ENCODE measurements at regions not wholly inside any gene's neighbourhood (a gene's known extent, or its start where the extent isn't known, plus 50 kb on each side); places are given as distances from the start of the nearest gene placed in this dataset.

GRCh38 chr6:22497276-22497675 is 72.1 kb upstream of the HDGFL1 start:
- DNase-seq: no peak
- Mint-ChIP-seq H3K9me3 (no peaks in the 10 kb centered on the region), H3K4me3 (no peak overlapping the region), H3K27me3 (ENCODE audit: insufficient read depth) (no peaks in the 10 kb centered on the region), H3K36me3 (ENCODE audit: low read depth) (no peaks in the 10 kb centered on the region), H3K27ac (no peak overlapping the region), H3K4me1 (no peaks in the 10 kb centered on the region)
- 80 to 96% methylated on average over 1 to 3 of the region's 3 CpGs for WGBS, 2 experiments (ENCODE audit: insufficient coverage in 1 of 2, insufficient read length in 1 of 2)
- no peak overlapping the region for H3K4me3 ChIP-seq (ENCODE audit: low read length)
- no peaks in the 10 kb centered on the region for H3K4me1 ChIP-seq (ENCODE audit: control insufficient read depth, insufficient read depth, low read length)
- H3K36me3 ChIP-seq (ENCODE audit: control insufficient read depth, insufficient read depth, low read length): no peaks in the 10 kb centered on the region
- no peak overlapping the region for H3K9ac ChIP-seq (ENCODE audit: extremely low read depth, low read length, poor library complexity, severe bottlenecking)
- no peaks in the 10 kb centered on the region for H3K9me3 ChIP-seq (ENCODE audit: control insufficient read depth, low read length)
- no peak overlapping the region for H3K27ac ChIP-seq (ENCODE audit: low read depth, low read length)
- H3K27me3 ChIP-seq (ENCODE audit: control insufficient read depth, insufficient read depth, low read length, poor library complexity, severe bottlenecking): no peaks in the 10 kb centered on the region
- no peak for TF ChIP-seq CTCF (conservative IDR thresholded peaks at IDR 0.05)

- no peak overlapping the region for H3K27ac Mint-ChIP-seq
- Histone ChIP-seq H3K27ac (ENCODE audit: low read depth, low read length) (no peak overlapping the region), H3K36me3 (ENCODE audit: control insufficient read depth, insufficient read depth, low read length) (no peaks in the 10 kb centered on the region), H3K9me3 (ENCODE audit: control insufficient read depth, low read length) (no peaks in the 10 kb centered on the region), H3K27me3 (ENCODE audit: control insufficient read depth, insufficient read depth, low read length, poor library complexity, severe bottlenecking) (no peaks in the 10 kb centered on the region), H3K4me1 (ENCODE audit: control insufficient read depth, insufficient read depth, low read length) (no peaks in the 10 kb centered on the region), H3K9ac (ENCODE audit: extremely low read depth, low read length, poor library complexity, severe bottlenecking) (no peak overlapping the region), H3K4me3 (ENCODE audit: low read length) (no peak overlapping the region)
- no peaks in the 10 kb centered on the region for H3K9me3 Mint-ChIP-seq
- no peak for DNase-seq
- H3K36me3 Mint-ChIP-seq (ENCODE audit: low read depth): no peaks in the 10 kb centered on the region
- H3K4me3 Mint-ChIP-seq: no peak overlapping the region
- H3K27me3 Mint-ChIP-seq (ENCODE audit: insufficient read depth): no peaks in the 10 kb centered on the region
- no peaks in the 10 kb centered on the region for H3K4me1 Mint-ChIP-seq
- no peak for TF ChIP-seq CTCF (conservative IDR thresholded peaks at IDR 0.05)
Measured at GRCh38 chr6:22499815-22500214, 69.6 kb upstream of the HDGFL1 start.

DNA sequence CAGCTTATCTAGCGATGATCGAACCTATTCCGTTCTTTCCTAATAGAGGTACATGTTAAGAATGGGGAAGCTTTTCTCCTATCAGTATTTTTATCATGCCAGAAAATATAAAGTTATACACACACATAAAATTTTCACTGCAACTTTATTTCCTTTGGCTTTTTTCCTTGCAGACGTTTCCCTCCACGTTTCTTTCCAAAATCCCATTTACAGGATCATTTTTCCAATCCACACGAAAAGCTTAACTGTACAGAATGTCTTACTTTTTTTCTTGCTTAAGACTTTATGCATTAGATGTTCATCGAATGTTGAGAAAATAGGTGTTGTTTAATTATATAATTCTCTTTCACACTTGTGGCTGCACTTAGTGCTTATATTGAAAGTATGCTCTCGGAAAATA is 62.9 kb upstream of the HDGFL1 start:
- WGBS, 2 experiments (ENCODE audit: insufficient coverage in 1 of 2, insufficient read length in 1 of 2): 93 to 100% methylated on average over 5 to 7 of the region's 8 CpGs
- no peak for TF ChIP-seq CTCF (conservative IDR thresholded peaks at IDR 0.05)
- Histone ChIP-seq H3K9me3 (ENCODE audit: control insufficient read depth, low read length) (no peaks in the 10 kb centered on the region), H3K9ac (ENCODE audit: extremely low read depth, low read length, poor library complexity, severe bottlenecking) (no peak overlapping the region), H3K36me3 (ENCODE audit: control insufficient read depth, insufficient read depth, low read length) (no peaks in the 10 kb centered on the region), H3K27me3 (ENCODE audit: control insufficient read depth, insufficient read depth, low read length, poor library complexity, severe bottlenecking) (no peaks in the 10 kb centered on the region), H3K4me1 (ENCODE audit: control insufficient read depth, insufficient read depth, low read length) (no peaks in the 10 kb centered on the region), H3K27ac (ENCODE audit: low read depth, low read length) (no peak overlapping the region), H3K4me3 (ENCODE audit: low read length) (no peak overlapping the region)
- Mint-ChIP-seq H3K4me3 (no peak overlapping the region), H3K9me3 (no peaks in the 10 kb centered on the region), H3K27ac (no peak overlapping the region), H3K36me3 (ENCODE audit: low read depth) (no peaks in the 10 kb centered on the region), H3K4me1 (no peaks in the 10 kb centered on the region), H3K27me3 (ENCODE audit: insufficient read depth) (no peaks in the 10 kb centered on the region)
- DNase-seq: no peak
